ENCODE measurements at regions not wholly inside any gene's neighbourhood (a gene's known extent, or its start where the extent isn't known, plus 50 kb on each side); places are given as distances from the start of the nearest gene placed in this dataset.
"Not testable (repeated sequence)": the region's sequence is repeated elsewhere in the genome, so short reads cannot be mapped to it uniquely, and the experiment has no call there.

DNA sequence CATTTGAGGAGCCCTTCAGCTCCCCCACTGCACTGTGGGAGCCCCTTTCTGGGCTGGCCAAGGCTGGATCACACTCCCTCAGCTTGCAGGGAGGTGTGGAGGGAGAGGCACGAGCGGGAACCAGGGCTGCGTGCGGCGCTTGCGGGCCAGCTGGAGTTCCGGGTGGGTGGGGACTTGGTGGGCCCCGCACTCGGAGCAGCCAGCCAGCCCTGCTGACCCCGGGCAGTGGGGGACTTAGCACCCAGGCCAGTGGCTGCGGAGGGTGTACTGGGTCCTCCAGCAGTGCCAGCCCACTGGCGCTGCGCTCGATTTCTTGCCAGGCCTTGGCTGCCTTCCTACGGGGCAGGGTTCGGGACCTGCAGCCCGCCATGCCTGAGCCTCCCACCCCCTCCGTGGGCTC lies 895.1 kb upstream of the FAM98A start:
- TF ChIP-seq POLR2AphosphoS5, POLR2A (IDR thresholded peaks at IDR 0.05; ENCODE audit: low read depth, low read length): not testable (repeated sequence)
